Stimulated activated CD4-positive, alpha-beta T cell treated with anti-CD3 and anti-CD28 coated beads, Interleukin-2, amount 100 ng/mL, for 4 hours (primary cell): ENCODE measurements at regions not wholly inside any gene's neighbourhood (a gene's known extent, or its start where the extent isn't known, plus 50 kb on each side); places are given as distances from the start of the nearest gene placed in this dataset.

ENCODE experiments used
- DNase-seq: peaks from one replicate; pipeline ENCODE4 v3.0.0-alpha.2; 2020; ENCODE audit warnings: low read depth

DNA sequence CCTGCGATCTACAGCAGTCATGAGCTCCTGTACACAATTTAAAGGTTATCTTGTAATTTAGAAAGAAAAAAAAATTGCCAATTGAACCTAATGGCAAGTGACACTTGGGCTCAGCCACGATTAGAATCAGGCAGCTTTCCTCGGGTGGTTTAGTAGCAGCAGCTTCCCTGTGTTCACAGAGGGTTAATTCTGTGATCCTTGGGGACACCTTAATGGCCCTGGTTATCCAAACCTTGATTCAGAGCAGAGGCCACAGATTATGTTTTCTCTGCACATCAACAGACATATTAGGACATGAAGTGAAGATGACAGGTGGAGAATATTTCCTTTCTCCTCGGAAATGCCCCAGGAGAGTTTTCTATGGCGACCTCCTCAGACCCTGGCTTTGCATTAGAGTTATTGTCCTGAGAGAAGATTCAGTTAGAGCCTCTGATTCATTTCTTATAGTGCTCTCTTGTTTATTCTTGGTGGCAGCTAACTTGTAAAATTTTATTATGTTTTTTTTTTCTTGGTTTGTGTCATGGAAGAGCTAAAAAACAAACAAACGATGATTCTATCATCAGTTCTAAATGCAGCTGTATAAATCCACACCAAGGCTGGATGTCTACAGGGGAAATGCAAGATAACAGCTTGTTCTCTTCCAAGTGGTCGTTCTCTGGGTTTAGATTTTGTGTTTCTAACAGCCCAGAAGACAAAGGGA lies 351.2 kb upstream of the DYNLRB2 start:
- DNase-seq: no peak

DNA sequence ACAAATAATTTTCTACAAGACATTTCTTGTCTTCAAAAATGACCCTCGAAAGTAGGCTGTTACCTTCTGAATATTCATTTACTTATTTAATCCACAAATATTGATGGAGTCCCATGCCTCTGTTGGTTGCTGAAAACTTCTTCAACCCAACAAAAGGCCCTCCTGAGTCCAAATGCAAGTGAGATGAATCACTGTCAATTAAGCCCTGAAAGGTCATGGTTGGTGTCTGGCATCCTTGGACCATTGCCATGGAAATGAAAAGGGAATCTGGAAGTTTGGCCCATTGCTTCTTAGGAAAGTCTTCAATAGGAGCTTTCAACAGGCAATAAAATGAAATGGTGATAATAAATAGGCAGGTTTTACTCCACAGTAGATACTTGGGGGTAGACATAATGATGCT lies 364.7 kb upstream of the DYNLRB2 start:
- no peak for DNase-seq

DNA sequence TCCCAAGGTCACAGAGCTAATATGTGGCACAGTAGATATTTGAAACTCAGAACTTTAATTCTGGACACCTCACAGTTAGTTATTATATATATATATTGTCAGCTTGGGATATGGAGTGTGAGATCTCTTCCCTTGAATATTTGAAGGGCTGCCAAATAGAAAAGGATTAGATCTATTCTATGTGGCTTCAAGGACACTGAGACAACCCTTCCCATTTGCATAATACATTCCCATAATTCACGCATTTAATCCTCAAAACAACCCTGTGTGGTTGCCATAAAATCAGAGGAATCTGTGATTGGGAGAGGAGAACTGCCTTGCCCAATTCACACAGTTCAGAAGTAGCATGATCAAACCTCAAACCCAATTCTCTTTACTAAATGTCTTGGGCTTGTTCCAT lies 365.8 kb upstream of the DYNLRB2 start:
- no peak for DNase-seq

DNA sequence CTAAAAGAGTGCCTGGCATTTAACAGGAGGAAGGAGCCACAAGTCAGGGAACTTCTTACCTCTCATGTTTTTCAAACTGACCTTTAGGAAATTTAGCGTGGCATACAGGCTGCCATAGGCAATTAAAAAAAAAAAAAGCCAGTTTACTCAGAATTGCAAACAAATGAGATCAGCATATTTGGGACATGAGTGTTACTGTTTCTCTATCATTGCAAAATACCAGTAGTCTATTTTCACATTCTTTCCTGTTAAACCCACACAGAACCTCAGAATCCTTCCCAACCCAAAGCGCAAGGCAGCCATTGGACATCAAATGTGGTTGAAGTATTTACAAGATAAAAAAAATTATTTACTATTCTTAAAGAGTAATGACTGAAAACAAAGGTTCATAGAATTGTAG lies 366.4 kb upstream of the DYNLRB2 start:
- no peak for DNase-seq

DNA sequence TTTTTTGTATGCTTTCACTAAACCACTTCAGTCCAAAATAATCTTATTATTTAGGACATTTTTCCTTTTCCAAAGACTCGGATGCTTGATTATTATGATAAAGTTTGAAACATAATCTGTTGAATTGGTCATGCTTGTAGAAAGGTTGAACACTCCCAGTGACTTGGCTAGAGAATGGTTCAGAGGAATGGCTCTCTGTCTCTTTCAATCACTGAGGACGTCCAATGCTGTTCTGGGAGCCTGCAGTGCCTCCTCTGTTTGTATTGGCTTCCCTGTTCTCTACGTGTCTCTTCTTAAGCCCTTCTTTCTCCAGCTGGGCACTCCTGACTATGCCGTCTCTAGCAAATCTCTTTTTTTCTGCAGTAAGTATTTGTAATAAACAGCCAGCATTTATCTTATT lies 369.0 kb upstream of the DYNLRB2 start:
- no peak for DNase-seq

DNA sequence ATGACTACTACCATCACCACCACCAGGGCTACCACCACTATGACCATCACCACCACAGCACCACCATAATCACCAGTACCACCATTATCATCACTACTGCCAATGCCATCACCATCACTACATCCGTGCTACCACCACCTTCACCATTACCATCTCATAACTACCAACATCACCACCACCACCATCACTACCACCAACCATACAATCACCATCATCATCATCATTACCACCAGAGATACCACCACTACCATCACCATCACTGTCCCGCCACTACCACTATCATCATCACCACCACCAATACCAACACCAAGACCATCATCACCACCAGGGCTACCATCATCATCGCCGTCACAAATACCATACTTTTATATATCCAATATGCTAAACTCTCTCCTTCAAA lies 369.6 kb upstream of the DYNLRB2 start:
- DNase-seq: no peak

DNA sequence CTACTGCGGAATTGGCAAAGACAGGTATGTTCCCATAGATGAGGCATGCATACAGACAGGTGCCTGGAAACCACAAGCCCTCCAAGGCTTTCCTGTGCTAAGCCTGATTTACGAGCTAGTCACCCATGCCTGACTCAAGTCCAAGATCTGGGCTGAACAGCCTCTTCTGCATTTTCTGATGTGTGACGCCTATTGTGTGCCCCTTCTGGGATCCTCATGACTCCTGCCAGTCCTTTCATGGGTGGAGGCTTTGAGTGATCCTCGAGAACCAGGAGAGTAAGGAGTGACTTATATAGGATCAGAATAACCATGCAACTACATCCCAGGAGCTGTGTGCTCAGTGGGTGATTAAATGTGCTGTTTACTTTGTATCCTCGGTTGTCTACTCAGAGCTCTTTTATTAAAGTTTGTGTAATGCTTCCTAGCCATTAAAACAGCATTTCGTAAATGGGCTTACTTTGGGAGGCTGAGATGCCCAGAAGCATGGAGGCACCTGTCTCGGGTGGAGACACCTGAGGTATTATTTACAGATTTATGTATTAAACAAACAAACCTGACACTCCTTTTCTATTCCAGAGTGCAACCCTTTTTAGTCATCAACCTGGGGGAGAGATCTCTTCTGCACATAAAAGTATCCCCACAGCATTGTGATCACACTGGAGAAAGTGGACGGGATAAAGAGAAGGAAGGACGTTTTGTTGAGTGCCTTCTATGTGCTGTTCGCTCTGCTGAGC lies 373.0 kb upstream of the DYNLRB2 start:
- DNase-seq: no peak

DNA sequence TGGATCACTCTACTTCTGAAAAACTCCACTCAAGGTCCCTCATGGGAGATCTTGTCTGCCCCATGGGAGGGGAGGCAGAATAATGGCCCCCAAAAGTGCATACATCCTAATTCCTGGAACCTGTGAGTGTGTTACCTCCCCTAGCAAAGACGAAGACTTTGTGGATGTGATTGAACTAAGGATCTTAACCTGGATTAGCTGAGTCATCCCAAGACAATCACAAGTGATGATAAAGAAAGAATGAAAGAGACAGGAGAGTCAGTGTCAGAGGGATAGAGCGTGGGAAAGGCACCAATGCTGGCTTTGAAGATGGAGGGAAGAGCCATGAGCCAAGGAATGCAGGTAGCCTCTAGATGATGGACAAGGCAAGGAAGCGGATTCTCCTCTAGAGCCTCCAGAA lies 374.7 kb upstream of the DYNLRB2 start:
- no peak for DNase-seq

DNA sequence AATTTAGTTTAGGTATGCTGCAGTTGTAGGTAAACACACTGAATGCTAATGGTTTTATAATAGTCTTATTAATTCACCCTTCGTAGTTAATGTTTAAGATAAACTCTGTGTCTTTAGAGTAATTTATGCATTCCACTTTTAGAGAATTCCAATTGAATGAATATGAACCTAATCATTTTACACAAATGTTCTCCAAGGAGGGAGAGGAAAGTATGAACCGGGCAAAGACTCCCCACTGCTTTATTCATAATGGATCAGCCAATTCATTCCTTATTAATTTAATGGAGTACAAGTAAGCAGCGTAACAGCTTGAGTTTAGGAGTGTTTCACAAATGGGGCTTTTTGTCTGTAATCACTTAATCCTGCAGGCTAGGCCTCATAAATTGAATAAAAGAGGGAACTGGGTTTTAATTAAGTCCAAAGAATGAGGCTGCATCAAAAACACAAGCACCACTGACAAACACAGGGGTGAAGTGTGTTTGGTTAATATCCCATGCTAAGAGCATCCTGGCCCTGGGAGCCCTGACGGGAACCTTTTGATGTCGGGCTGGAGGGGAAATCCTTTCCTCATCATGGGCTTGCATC lies 375.7 kb upstream of the DYNLRB2 start:
- no peak for DNase-seq

DNA sequence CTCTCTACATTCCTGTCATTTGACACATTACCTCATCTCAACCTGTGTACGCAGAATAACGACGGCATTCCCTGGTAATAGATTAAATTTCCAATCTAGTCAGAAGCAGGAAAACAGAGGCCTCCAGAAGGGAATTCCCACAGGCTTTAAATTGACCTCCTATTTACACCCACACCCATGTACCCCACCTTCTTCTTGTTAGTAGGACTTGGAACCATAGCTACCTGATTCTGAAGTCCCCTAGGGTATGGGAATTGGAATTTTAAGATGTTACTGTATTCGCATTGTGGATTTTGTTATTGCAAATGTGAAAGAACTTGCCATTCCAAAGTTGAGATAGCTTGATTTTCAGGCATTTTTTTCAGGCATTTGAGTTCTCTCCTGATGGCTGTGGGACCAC lies 377.5 kb upstream of the DYNLRB2 start:
- DNase-seq: no peak

DNA sequence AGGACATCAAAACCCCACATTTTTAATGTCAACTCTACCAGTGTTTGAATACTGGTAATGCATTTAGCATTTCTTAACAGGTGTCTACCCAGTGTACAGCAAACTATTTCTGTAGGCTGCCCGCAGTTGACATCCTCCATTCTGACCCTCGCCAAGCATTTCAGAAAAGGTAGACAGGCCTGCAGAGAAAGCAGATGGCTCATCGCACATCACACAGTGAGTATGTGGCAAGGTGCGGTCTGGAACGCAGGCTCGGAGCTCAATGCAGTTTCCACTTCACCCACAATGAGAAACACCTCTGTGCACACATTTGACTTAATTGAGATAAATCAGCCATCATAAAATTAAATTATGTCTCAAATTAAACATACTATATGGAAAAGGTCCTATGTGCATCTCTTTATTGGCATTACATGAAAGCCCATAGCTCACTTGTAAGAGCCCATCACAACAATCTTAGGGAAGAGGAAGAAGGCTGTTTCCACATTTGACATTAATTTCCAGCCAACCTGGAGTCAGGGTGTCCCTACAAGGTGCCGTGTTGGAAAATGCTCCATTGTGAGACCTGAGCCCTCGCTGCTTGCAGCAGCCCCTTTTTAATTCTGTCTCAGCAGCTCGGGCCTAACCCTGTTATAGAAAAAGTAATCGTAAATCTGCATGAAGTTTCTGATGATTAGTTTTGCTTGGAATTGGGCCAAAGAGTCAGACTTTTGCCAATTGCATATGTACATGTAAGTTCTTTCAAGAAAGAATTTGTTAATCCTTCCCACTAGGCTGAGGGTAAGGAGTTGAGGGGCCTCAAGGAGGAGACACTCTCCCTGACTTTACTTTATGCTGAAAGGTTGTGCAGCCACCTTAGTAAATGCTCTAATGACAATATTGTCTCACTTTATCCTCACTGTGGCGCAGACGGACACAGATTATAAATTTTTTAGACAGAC lies 378.7 kb upstream of the DYNLRB2 start:
- no peak for DNase-seq

DNA sequence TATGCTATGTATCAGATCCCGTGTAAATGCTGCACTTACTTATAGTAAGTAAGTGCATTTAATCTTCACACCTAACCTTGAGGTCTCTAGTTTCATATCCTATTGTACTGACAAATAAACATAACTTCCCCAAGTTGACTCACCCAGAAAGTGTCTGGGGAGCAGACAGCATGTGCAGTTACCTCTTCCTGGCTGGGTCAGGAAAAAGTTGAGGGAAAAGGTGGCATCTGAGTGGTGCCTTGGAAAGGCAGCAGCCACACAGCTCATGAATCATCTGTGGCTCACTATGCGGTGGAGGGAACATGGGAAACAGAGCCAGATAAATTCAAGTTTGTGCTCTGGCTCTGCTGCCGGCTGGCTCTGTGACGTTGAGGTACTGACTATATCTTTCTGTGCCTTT lies 382.0 kb upstream of the DYNLRB2 start:
- no peak for DNase-seq

DNA sequence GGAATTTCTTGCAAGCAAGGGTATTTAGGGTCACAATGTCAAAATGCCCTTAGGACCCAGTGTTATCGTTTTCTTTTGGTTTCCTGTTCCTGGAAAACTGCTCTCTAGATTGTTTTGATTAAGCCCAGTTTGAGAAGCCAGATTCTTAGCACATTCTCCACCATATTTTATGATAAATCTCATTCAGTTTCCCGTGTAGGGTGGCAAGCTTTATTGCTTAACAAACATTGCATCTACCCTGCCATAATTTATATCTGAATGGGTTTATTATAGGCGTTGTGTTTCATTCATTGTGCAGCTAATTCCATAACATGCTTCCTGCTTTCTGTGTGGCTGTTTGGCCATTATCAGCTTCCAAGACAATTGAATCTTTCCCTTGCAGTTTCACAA lies 389.1 kb upstream of the DYNLRB2 start:
- no peak for DNase-seq

DNA sequence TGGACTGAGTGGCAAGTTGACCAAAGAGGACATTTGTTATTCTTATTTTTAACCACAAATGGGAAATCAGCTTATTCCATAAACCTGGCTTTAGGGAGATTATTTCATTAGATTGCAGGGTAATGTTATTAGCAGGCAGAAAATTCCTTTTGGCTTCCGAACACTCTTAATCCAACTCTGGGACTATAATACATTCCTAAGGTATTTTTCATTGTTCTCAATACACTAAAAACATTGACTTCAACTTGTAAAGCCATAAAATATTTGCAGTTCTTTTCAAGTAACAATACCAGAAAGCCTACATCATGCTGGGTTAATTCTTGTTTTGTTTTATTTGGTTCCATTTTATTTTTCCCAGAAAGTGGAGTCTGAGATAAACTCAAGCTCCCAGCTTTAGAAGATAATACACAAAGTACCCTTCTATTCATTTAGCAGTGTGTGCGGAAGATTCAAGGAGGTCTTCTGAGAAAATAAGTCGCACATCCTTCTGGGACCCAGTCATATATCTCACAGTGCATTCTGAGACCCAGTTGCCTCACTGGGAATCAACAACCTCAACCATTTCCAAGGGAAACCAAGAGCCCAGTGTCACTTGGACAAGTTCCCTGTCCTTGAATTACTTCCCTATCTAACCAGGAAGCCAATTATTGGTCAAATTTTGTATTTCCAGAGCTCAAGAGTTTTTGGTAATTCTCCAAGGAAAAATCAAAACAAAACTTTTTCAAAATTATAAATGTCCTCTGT lies 389.6 kb upstream of the DYNLRB2 start:
- DNase-seq: no peak

DNA sequence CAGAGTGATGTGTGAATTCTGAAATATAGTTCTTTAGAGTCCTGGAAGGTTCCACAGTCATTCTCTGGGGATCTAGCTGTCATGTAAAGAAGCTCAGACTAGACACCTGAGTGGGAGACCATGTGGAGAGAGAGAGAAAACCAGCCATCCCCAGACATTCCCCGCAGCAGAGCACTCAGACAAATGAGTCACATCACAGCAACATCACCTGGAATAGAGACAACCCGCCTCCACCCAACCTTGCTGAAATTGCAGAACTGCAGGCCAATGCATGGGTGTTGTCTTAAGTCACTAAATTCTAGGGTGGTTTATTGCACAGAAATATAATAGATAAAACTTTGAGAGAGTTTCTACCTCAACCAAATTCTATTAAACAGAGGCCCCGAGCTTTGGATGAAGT lies 392.0 kb upstream of the DYNLRB2 start:
- DNase-seq: no peak

DNA sequence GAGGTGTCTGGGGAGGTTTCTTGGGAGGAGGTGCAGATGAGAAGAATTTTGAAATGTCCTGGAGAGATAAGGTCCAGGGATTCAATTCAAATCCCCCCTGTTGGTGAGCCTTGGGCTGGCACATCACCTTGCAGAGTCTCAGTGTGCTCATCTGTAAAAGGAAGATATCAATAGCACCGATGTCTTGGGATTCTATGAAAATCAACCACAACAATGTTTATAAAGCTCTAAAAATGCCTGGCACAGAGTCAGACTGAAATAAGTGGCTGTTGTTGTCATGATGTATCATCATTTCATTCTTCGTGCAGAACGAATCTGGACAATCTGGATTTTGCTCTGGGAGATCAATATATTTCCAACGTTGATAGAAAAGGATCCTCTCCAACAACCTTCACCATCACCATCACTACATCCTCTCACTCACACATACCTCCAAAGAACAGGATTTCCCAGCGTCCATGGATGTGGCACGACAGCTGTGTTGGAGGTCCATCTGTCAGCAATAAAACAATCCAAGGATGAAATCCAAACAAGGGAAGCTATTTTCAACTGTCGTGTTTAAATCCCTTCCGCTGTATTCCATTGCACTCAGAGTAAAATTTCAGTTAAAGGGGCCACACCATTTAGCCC lies 393.7 kb upstream of the DYNLRB2 start:
- no peak for DNase-seq

DNA sequence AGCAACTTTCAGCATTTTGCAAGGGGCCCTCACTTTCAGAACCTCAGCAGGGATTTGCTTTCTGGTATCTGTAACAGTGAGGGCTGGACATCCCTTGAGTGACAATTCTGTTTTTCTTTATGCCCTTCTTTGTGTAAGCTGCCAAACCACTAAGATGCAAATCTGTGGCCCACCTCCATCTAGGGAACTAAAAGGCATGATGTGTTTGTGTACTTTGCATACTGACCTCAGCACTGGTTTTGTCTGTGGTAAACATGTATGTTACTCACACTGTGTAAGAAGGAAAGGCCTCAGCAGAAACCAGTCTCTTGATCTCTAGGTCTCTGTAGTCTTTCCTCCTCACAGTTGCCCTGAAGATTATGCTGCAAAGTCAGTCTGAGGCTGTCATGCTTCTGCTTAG lies 396.6 kb upstream of the DYNLRB2 start:
- no peak for DNase-seq

DNA sequence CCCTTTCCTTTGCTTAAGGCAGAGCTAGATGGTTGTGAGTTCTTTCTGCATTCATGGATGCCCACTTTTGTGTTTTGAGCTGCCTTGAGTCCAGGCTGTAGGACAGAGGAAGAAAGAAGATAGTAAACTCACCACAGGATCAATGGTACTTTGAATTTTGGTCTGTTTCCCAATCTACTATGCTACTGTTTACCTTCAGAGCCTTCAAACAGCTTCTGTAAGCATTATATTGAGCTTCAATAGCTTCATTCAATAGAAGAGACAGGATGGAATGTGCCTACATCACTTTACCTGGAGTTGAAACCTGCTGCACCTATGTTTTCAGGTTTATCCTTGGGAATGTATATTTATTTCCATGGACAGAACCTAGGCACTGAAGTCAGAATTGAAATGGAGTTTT lies 397.9 kb upstream of the DYNLRB2 start:
- DNase-seq: no peak

DNA sequence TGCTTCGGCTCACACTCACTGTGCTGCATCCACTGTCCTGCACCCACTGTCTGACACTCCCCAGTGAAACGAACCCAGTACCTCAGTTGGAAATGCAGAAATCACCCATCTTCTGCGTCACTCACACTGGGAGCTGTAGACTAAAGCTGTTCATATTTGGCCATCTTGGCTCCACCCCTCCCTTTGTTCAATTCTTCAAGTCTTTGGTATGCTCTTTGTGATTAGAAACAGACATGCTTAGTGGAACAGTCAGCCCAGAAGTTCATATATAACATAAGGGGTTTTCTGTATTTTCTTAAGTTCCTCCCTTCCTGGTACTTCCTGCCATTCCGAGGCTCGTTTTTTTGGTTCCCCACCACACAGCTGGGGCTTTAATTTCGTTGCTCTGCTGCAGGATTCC lies 398.5 kb upstream of the DYNLRB2 start:
- DNase-seq: no peak

DNA sequence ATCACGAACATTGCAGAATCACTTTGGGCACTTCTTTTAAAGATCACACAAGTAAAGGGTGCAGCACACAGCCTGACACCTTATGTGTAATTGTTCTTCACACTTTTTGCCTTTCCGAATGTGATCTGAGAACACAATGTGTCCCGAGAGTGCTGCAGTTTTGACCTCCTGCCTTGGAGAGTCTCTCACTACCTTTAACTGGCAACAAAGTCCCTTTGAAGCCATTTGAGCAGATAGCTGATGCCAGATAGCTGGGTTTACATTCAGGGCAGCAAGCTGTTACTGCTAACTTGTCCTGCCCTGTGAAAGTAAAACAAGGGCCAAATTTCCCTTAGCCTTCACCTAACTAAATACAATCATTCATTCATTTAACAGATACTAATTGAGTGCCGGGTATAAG lies 411.0 kb upstream of the DYNLRB2 start:
- DNase-seq: no peak

DNA sequence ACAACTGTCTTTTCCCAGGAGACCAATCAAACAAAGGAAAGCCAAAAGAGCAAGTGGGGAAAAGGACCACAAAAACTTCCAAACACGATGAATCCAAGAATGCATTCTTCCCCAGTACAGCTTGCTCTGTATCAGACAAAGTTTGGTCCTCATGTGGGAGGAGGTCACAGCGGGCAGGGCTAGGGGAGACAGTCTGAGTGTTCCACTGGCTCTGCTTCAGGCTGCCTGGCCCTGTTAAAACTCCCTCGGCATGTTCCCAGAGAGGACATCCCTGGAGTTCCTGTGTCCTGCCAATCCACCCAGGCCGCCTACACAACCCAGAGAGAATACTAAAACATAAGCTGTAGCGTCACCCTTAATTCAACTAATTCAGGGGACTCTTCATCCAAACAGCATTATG lies 415.1 kb upstream of the DYNLRB2 start:
- DNase-seq: no peak
